ENCODE measurements at regions not wholly inside any gene's neighbourhood (a gene's known extent, or its start where the extent isn't known, plus 50 kb on each side); places are given as distances from the start of the nearest gene placed in this dataset.

DNA sequence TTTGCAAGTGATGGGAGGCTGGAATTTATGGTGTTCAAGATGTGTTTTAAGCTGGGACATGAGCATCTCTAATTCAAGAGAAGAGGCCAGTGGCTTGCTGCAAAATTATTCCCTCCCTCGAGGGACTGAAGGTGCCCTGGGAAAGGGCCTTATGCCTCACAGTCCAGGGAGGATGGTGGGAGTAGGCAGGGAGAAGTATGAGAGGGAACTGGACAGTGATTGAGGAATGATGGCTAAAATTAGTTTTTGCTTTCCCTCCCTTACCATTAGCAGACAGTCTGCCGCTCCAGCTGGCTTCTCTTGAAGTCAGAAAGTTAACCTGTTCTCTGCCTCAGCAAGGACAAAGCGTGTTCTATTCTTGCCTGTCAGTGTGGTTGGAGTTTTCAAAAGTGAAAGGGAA lies 139.8 kb upstream of the SEMA6D start:
- TF ChIP-seq TAF1 (IDR thresholded peaks at IDR 0.05; ENCODE audit: borderline replicate concordance, insufficient read depth, low read length) (no peak), FOXP2 (optimal IDR thresholded peaks at IDR 0.05; ENCODE audit: borderline replicate concordance, extremely low read depth, extremely low read length, insufficient read depth) (no peak), POLR2AphosphoS5 (IDR thresholded peaks at IDR 0.05; ENCODE audit: low read depth, low read length) (no peak)
- TF ChIP-seq, protein P1, sequence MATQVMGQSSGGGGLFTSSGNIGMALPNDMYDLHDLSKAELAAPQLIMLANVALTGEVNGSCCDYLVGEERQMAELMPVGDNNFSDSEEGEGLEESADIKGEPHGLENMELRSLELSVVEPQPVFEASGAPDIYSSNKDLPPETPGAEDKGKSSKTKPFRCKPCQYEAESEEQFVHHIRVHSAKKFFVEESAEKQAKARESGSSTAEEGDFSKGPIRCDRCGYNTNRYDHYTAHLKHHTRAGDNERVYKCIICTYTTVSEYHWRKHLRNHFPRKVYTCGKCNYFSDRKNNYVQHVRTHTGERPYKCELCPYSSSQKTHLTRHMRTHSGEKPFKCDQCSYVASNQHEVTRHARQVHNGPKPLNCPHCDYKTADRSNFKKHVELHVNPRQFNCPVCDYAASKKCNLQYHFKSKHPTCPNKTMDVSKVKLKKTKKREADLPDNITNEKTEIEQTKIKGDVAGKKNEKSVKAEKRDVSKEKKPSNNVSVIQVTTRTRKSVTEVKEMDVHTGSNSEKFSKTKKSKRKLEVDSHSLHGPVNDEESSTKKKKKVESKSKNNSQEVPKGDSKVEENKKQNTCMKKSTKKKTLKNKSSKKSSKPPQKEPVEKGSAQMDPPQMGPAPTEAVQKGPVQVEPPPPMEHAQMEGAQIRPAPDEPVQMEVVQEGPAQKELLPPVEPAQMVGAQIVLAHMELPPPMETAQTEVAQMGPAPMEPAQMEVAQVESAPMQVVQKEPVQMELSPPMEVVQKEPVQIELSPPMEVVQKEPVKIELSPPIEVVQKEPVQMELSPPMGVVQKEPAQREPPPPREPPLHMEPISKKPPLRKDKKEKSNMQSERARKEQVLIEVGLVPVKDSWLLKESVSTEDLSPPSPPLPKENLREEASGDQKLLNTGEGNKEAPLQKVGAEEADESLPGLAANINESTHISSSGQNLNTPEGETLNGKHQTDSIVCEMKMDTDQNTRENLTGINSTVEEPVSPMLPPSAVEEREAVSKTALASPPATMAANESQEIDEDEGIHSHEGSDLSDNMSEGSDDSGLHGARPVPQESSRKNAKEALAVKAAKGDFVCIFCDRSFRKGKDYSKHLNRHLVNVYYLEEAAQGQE (IDR thresholded peaks at IDR 0.05; ENCODE audit: insufficient read depth in 1 of 2, low read depth in 2 of 2, low read length in 2 of 2): no peak
